PC-9 (cell line): ENCODE measurements at regions not wholly inside any gene's neighbourhood (a gene's known extent, or its start where the extent isn't known, plus 50 kb on each side); places are given as distances from the start of the nearest gene placed in this dataset.

Experiments
- BruUV-seq: library from RNA; stranded (reverse); fragments of 400-500 nt; replicated peaks from 2 replicates; lab custom pipeline; 2021; lab: Mats Ljungman, UMichigan
- CTCF ChIA-PET: fragments of 300-600 bp; sonication (Branson Sonifier 250); formaldehyde crosslinking; loops from one replicate; lab custom pipeline; 2022; ENCODE audit warnings: antibody characterized with exemption; lab: Charles Lee
- POLR2A ChIA-PET: fragments of 300-600 bp; sonication (Branson Sonifier 250); formaldehyde crosslinking; loops from one replicate; lab custom pipeline; 2022; ENCODE audit warnings: antibody characterized with exemption; ENCODE audit not compliant: unreplicated experiment; lab: Charles Lee
- DNase-seq, 2 experiments: peaks; one replicate each; pipeline versions ENCODE4 v3.0.0 to v3.0.0-alpha.2; 2015 to 2022; ENCODE audit warnings: mixed read lengths in 1 of 2
- H2AFZ ChIP-seq: fragments of 200-600 bp; sonication (generic); 2 replicates; pipeline ENCODE4 v1.8.1; 2017; ENCODE audit warnings: antibody characterized with exemption
- H3F3A ChIP-seq: fragments of 200-600 bp; sonication (generic); 2 replicates; pipeline ENCODE4 v1.8.1; 2017; ENCODE audit warnings: antibody characterized with exemption, mild to moderate bottlenecking, low read depth; ENCODE audit not compliant: insufficient read depth
- H3K27ac ChIP-seq: fragments of 200-600 bp; sonication (generic); 2 replicates; pipeline ENCODE4 v1.6.1; 2016; ENCODE audit warnings: mixed run types
- H3K27me3 ChIP-seq: fragments of 200-600 bp; sonication (generic); 2 replicates; pipeline ENCODE4 v1.6.1; 2016; ENCODE audit warnings: low read depth, mixed run types; ENCODE audit not compliant: insufficient read depth
- H3K36me3 ChIP-seq: fragments of 200-600 bp; sonication (generic); 2 replicates; pipeline ENCODE4 v1.6.1; 2016; ENCODE audit warnings: low read depth, mixed run types
- H3K4me1 ChIP-seq: fragments of 200-600 bp; sonication (generic); replicated peaks from 2 replicates; pipeline ENCODE4 v1.6.1; 2016; ENCODE audit warnings: mixed run types; ENCODE audit not compliant: insufficient read depth
- H3K4me2 ChIP-seq: fragments of 200-600 bp; sonication (generic); 2 replicates; pipeline ENCODE4 v1.6.1; 2017; ENCODE audit warnings: mixed run types
- H3K4me3 ChIP-seq: fragments of 200-600 bp; sonication (generic); 2 replicates; pipeline ENCODE4 v1.6.1; 2016; ENCODE audit warnings: mixed run types
- H3K79me2 ChIP-seq: fragments of 200-600 bp; sonication (generic); 2 replicates; pipeline ENCODE4 v1.6.1; 2017; ENCODE audit warnings: low read depth, mixed run types
- H3K9me2 ChIP-seq: fragments of 200-600 bp; sonication (generic); 2 replicates; pipeline ENCODE4 v1.8.1; 2017; ENCODE audit warnings: mild to moderate bottlenecking; ENCODE audit not compliant: insufficient read depth
- H3K9me3 ChIP-seq: fragments of 200-600 bp; sonication (generic); 2 replicates; pipeline ENCODE4 v1.8.1; 2016; ENCODE audit warnings: low read depth; ENCODE audit not compliant: insufficient read depth
- H4K20me1 ChIP-seq: fragments of 200-600 bp; sonication (generic); 2 replicates; pipeline ENCODE4 v1.8.1; 2017; ENCODE audit not compliant: insufficient read depth
- EZH2 ChIP-seq: fragments of 200-600 bp; sonication (generic); IDR thresholded peaks from 2 replicates; pipeline ENCODE4 v1.8.0; 2017; ENCODE audit warnings: antibody characterized with exemption, low read depth
- intact Hi-C: fragments of 100-400 bp; cut with micrococcal nuclease; formaldehyde crosslinking; loops from one replicate; pipeline ENCODE4 v1.10.0; 2022; ENCODE audit not compliant: unreplicated experiment
- TF ChIP-seq, protein P1 (sequence below): fragments of 200-600 bp; sonication (generic); conservative IDR thresholded peaks from 2 replicates; pipeline ENCODE4 v1.6.1; 2017; ENCODE audit warnings: mixed run types, antibody characterized with exemption, mild to moderate bottlenecking, moderate library complexity

DNA sequence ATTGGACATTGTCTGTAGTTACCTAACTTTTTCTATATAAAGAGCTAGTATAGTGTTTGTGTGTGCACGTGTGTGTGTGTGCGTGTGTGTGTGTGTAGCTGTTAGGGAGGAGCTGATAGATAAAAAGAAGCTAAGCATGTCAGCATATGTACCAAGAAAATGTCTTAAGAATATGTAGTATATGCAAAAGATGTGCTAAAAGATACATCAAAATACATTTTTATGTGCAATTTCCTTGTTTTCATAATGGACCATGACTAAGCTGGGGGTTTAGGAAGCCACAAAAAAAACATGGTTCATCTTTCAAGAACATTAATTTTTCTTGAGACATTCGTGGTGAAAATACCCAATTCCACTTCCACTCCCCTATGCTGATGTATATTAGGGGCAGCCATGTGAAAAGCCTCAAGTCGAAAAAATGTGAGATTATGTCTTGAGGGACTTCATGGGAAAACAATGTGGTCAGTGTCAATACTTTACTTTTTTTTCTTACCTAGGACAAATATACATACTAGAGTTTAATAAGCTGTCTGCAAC lies 1599.7 kb downstream of the ARAP2 start:
- Histone ChIP-seq H3K27ac (no peak overlapping the region), H2AFZ (no peak overlapping the region), H3K4me2 (no peak overlapping the region), H3K27me3 (no peaks in the 10 kb centered on the region), H3F3A (no peaks in the 10 kb centered on the region), H4K20me1 (no peaks in the 10 kb centered on the region), H3K9me2 (no peaks in the 10 kb centered on the region), H3K79me2 (no peaks in the 10 kb centered on the region), H3K9me3 (no peaks in the 10 kb centered on the region), H3K4me1 (no peaks in the 10 kb centered on the region), H3K4me3 (no peak overlapping the region), H3K36me3 (no peaks in the 10 kb centered on the region)
- no TSS peak for BruUV-seq
- no peak for TF ChIP-seq EZH2
- TF ChIP-seq, protein P1, sequence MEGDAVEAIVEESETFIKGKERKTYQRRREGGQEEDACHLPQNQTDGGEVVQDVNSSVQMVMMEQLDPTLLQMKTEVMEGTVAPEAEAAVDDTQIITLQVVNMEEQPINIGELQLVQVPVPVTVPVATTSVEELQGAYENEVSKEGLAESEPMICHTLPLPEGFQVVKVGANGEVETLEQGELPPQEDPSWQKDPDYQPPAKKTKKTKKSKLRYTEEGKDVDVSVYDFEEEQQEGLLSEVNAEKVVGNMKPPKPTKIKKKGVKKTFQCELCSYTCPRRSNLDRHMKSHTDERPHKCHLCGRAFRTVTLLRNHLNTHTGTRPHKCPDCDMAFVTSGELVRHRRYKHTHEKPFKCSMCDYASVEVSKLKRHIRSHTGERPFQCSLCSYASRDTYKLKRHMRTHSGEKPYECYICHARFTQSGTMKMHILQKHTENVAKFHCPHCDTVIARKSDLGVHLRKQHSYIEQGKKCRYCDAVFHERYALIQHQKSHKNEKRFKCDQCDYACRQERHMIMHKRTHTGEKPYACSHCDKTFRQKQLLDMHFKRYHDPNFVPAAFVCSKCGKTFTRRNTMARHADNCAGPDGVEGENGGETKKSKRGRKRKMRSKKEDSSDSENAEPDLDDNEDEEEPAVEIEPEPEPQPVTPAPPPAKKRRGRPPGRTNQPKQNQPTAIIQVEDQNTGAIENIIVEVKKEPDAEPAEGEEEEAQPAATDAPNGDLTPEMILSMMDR: no peak
- ChIA-PET CTCF (no interaction called here), POLR2A (no interaction called here)
- no peak for DNase-seq
- intact Hi-C loops: no loop called here

DNA sequence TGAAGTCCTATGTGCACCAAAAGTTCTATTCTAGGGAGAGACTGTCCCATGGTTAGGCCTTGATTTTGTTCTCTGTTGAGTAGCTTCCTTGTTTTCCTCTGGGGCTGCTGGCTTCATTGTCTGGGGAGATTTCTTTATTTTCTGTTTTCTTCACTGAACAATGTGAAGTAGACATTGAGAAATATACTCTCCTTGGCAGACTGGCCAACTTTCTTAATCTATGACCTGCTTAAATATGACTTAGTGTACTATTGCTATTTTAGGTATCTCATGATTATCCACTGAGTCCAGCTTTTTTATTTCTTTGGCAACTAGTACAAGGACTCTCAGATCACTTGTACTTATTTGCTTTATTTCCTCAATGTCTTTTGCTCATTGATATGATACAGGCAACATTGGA lies 1594.6 kb downstream of the ARAP2 start:
- Histone ChIP-seq H3K4me1 (no peaks in the 10 kb centered on the region), H3K4me3 (no peak overlapping the region), H3K9me3 (no peaks in the 10 kb centered on the region), H3K36me3 (no peaks in the 10 kb centered on the region), H3K79me2 (no peaks in the 10 kb centered on the region), H3F3A (no peaks in the 10 kb centered on the region), H3K9me2 (no peaks in the 10 kb centered on the region), H3K4me2 (no peak overlapping the region), H3K27me3 (no peaks in the 10 kb centered on the region), H2AFZ (no peak overlapping the region), H4K20me1 (no peaks in the 10 kb centered on the region), H3K27ac (no peak overlapping the region)
- no peak for DNase-seq
- ChIA-PET POLR2A (no interaction called here), CTCF (interaction anchor here (0.6 kb wide), 1 partner anchor 483 kb away, joined by 3 read pairs; no protein-coding TSS in a partner anchor)
- TF ChIP-seq, protein P1: no peak
- TF ChIP-seq EZH2: no peak
- intact Hi-C loops: no loop called here
- no TSS peak for BruUV-seq

DNA sequence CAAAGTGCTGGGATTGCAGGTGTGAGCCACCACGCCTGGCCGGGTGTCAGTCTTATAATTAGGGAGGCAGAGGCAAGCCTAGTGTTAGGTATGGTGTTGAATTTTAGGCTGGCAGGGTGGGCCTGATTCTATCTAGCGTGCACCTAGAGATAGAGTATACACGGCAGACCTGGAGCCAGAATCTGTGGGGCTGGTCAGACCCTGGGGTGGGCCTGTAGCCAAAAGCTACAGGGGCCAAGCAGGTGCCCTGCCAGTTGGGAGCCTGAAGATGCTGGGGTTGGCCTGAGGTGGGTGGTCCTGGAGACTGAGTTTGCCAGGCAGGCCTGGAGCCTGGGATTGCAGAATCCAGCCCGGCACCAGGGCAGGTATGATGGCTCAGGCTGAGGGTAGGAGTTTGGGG lies 1580.3 kb downstream of the ARAP2 start:
- Histone ChIP-seq H3K27me3 (no peaks in the 10 kb centered on the region), H3K27ac (no peak overlapping the region), H3K4me2 (no peak overlapping the region), H3K4me1 (no peaks in the 10 kb centered on the region), H3K9me3 (no peaks in the 10 kb centered on the region), H4K20me1 (no peaks in the 10 kb centered on the region), H2AFZ (no peak overlapping the region), H3K9me2 (no peaks in the 10 kb centered on the region), H3K79me2 (no peaks in the 10 kb centered on the region), H3K36me3 (no peaks in the 10 kb centered on the region), H3F3A (no peaks in the 10 kb centered on the region), H3K4me3 (no peak overlapping the region)
- CTCF ChIA-PET: no interaction called here
- no peak for DNase-seq
- BruUV-seq: no TSS peak
- intact Hi-C loops: no loop called here
- TF ChIP-seq EZH2: no peak
- TF ChIP-seq, protein P1: no peak
- POLR2A ChIA-PET: no interaction called here
